ENCODE measurements at regions not wholly inside any gene's neighbourhood (a gene's known extent, or its start where the extent isn't known, plus 50 kb on each side); places are given as distances from the start of the nearest gene placed in this dataset.
"Not testable (repeated sequence)": the region's sequence is repeated elsewhere in the genome, so short reads cannot be mapped to it uniquely, and the experiment has no call there.

DNA sequence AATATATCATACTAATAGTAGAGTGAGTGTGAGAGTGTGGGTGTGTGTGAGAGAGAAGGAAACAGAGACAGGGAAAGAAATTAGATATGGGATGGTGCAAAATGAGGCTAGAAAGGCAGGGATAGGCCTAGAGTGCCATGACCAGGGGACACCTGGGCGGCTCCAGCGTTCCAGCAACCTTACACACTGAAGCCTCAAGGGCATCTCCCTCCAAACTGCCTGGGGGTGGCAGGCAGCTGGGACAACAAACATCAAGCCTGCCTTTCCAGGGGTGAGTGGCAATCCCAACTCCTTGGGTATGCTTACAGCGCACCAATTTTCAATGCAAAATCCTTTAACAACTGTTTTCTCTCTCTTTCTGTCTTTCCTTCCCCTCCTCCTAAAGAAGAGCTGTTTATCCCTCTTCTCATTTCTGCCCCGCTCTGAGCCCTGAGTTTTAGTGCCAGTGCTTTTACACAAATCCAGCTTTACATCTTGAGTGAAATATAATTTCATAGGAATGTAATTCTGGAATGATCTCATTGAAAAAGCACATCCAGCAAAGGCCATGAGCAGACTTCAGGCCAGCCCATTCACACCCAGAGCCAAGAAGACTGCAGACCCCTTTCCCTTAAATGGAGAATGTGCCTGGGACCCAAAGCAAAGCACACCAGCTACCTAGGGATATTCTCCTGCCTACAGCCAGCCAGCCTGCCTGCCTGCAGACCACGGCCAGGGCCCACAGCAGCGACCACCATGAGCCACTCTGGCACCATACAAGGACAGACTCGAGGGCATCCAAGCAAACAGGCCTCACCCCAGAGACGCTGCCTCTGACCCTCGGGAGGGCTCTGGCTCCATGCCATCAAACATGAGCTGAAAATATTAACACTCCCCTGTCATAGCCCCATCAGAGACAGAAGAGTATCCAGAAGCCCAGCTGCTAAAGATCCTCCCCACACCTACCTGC, 90.3 kb downstream of the RPL27A start:
- no peak for DNase-seq

DNA sequence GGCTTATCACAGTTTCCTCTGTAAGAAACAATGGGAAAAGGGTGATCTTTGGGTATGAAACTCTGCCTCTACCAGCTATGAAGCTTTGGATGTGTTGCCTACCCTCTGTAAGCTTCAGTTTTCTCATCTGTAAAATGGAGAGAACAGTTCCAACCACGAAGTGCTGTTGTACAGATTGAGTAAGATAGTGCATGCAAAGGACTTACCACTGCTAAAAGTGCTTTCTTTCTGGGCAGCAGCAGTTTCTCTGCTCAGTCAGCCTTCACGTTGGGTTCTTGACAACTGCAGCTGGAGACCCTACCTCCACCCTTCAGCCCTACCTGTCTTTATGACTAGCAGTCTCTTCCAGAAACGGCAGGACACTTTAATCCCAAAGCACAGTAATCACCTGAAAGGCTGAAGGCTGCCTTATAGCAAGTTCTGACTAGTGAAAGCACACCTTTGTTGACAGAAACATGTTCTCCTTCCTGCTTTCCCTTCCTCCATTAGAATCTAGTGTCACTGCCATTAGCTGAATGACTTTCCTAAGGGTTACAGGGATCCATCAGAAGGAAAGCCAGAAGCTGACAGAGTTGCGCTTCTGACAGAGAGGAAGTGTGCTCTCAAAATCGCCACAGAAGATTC, 91.4 kb downstream of the RPL27A start:
- DNase-seq, result no peak

GRCh38 chr11:8774916-8775315, 92.3 kb downstream of the RPL27A start:
- not testable (repeated sequence) for DNase-seq

GRCh38 chr11:8775332-8775731, 92.7 kb downstream of the RPL27A start:
- no peak for DNase-seq

DNA sequence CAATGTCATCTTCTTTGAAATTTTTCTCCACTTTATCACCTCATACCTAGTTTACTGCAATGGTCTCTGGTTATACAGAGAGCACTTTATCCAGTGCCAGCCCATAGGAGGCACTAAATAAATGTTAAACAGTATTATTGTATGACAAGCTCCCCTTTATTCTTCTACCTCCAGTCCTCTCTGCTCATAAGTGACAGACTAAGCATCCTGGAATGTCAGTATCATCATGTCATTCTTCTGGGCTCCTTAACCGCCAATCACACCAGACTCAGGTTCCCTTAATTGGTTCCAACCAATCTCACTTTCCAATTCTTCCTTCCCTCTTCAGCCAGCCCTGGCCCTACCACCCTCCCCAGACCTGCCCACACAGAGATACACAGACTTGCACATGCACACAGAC, 93.1 kb downstream of the RPL27A start:
- no peak for DNase-seq

GRCh38 chr11:8776209-8776608, 93.6 kb downstream of the RPL27A start:
- DNase-seq, result no peak

DNA sequence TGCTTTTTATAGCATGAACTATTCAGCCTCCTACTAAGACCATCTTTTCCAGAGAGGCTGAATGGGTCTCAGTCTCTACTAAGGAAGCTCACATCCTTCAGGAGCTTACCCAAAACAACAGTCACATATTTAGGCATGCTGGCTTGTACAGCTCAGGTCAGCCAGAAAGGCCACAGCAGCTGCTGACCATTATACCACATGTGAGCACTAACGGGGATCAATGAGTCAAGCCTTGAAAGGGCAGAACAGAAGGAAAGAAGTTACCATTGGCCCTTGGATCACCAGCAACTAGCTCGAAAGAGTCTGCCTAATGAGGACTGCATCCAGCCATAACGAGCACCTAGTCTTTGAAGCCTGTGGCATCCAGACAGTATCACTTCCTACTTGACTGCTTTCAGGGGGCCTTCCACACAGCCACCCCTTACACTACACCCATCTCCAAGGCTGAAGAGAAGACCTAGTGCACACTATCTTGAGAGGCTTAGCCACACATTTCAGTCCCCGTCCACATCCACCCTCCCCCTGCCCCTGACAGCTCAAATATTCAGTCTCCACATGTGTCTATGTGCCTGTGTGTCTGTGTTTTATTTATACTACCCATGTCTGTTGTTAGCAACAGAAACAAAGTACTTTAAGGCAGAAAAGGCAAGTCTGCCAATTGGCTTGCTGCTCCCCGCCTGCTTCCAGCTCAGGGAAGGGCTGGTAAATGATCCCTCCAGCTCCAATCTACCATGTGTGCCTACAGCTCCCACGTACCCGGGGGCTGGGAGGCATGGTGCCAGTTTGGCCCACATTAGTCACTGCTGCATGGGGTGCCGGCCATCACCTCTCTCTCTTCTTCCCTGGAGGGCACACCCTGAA, 95.5 kb downstream of the RPL27A start:
- no peak for DNase-seq

- no peak for DNase-seq
These were observed 96.5 kb downstream of the RPL27A start for GRCh38 chr11:8779107-8779506.

- DNase-seq, result no peak
These were observed 97.1 kb downstream of the RPL27A start for GRCh38 chr11:8779732-8780131.

DNA sequence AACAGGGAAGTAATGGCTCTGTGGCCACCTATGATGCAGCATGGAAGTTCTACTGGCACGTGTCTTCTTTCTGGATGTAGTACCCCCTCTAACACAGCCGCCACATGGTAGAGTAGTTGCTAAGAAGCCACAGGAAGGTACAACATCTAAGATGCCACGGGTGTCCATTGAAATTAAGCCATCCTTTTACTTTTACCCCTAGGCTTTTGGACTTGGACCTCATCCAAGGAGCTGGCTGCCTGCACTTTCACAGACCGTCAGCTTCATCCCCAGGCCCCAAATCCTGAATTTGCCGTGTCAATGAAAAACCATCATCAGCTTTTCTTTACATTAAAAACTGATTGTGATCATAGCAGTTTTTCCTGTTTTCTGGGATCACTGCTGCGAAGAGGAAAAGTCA, 102.4 kb downstream of the RPL27A start:
- no peak for DNase-seq

GRCh38 chr11:8785457-8785856, 102.9 kb downstream of the RPL27A start:
- no peak for DNase-seq

- no peak for DNase-seq
These were observed 103.4 kb downstream of the RPL27A start for GRCh38 chr11:8785998-8786397.

- DNase-seq, result no peak
These were observed 104.3 kb downstream of the RPL27A start for GRCh38 chr11:8786933-8787332.

GRCh38 chr11:8787372-8787771, 104.8 kb downstream of the RPL27A start:
- no peak for DNase-seq

- no peak for DNase-seq
These were observed 106.0 kb downstream of the RPL27A start for GRCh38 chr11:8788616-8789015.

GRCh38 chr11:8789864-8790263, 107.3 kb downstream of the RPL27A start:
- DNase-seq, result no peak

DNA sequence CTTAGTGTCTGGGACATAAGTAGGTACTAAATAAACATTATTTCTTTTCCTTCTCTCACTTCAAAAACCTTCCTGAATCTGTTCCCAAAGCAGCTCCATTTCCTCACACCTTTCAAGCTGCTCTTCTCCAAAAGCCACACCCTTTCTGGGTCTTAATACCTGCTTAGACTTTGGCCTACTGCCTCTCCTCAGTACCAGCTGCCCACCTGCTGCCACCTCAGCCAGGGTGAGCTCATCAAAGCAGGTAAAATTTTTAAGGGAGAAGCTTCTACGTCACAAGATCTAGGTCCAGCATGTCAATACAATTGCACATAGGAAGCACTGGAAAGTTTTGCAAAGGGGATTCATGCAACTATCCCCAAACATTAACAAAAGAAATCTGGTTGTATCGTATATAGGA, 108.4 kb downstream of the RPL27A start:
- DNase-seq, result no peak

- no peak for DNase-seq
These were observed 110.1 kb downstream of the RPL27A start for GRCh38 chr11:8792710-8793109.

DNA sequence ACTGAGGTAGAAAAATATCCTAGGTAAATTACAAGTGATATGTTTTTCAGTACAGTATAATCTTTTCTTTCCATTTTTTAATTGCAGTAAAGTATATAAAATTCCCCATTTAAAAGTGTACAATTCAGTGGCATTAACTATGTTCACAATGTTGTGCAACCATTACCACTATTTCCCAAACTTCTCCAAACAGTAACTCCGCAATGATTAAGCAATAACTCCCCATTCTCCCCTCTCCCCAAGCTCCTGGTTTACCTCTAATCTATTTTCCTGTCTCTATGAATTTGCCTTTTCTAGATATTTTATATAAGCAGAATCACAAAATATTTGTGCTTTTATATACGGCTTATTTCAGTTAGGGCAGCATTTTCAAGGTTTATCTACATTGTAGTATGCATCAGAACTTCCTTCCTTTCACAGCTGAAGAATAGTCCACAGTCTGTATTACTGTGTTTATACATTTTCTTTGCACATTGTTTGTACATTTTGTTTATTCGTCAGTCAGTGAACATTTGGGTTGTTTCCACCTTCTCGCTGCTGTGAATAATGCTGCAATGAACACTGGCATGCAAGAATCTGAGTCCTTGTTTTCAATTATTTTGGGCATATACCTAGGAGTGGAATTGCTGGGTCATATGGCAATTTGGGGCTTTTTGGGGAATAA, 110.7 kb downstream of the RPL27A start:
- no peak for DNase-seq

DNA sequence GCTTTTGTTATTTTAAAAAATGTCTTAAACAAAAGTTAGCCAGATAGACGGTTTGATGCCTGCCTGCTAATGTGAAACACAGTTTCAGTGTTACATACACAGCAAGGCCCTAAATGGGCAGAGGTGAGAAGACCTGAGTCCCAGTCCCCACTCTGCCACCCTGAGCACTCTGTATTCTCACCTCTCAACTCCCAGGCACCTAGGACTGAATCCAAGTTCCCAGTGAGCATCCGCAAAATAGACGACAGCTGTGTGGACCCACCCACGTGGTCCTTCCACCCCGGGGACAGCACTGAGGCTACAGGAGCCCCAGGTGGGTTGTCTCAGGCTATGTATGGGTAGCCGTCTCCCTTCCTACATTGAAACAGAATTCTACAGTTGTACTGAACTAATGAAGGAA, 111.5 kb downstream of the RPL27A start:
- DNase-seq, result no peak

- no peak for DNase-seq
These were observed 112.1 kb downstream of the RPL27A start for GRCh38 chr11:8794677-8795103.

DNA sequence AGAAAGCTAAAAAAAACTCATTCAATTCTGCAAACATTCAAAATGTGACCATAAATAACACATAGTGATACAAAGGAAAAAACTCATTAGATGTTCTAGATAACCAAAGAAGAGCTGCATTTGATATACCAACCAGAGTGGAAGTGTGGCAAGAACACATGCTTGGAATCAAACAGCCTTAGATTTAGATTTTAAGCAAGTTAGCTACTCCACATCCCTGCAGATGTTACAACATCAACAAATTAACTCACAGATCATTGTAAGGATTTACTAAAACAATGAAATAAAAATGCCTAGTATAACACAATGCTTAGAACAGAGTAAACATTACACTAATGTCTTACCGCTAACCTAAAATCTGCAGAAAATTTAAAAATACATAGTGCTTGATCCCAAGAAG, 114.0 kb upstream of the AKIP1 start:
- DNase-seq, result no peak

DNA sequence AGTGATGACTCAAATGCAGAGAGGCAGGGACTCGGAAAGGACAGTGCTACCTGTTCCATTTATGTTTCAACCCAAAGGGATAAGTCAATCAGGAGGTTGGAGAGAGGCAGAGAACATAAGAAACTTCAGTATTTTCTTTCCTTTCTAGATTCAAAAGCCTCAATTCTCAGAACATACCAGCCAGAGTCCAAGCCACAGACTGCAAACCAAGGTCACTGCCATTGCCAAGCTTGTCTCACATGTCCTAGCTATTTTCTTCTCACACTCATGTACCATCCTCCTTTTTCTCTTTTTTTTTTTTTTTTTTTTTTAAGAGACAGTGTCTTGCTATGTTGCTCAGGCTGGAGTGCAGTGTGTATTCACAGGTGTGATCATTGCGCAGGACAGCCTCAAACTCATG, 111.7 kb upstream of the AKIP1 start:
- DNase-seq, result no peak
